ENCODE measurements at regions not wholly inside any gene's neighbourhood (a gene's known extent, or its start where the extent isn't known, plus 50 kb on each side); places are given as distances from the start of the nearest gene placed in this dataset.

- TF ChIP-seq YY1 (IDR thresholded peaks at IDR 0.05; ENCODE audit: low read depth, low read length): no peak
- TF ChIP-seq RAD21 (IDR thresholded peaks at IDR 0.05 in 1 of 2, conservative IDR thresholded peaks at IDR 0.05 in 1 of 2; ENCODE audit: low read depth in 2 of 2, low read length in 2 of 2): no peak
- TF ChIP-seq POU5F1 (IDR thresholded peaks at IDR 0.05; ENCODE audit: low read depth, low read length): no peak
- no peak for TF ChIP-seq POLR2AphosphoS5 (IDR thresholded peaks at IDR 0.05; ENCODE audit: low read depth, low read length)
- TF ChIP-seq CBX8 (IDR thresholded peaks at IDR 0.05; ENCODE audit: borderline replicate concordance, low read depth, low read length): no peak
- TF ChIP-seq SRF (IDR thresholded peaks at IDR 0.05; ENCODE audit: low read depth, low read length): no peak
Measured at GRCh38 chr5:155079698-155080097, 66.1 kb downstream of the KIF4B start (continued).

Data from H1 (cell line).